DND-41 (cell line): ENCODE measurements at regions not wholly inside any gene's neighbourhood (a gene's known extent, or its start where the extent isn't known, plus 50 kb on each side); places are given as distances from the start of the nearest gene placed in this dataset.

Experiments used
- ATAC-seq: fragments of 200-7000 bp; cut with Tn5 transposase; 3 replicates; pipeline ENCODE4 v1.9.1; 2021; ENCODE audit warnings: low read depth; ENCODE audit not compliant: insufficient read depth
- DNase-seq: peaks from one replicate; pipeline ENCODE4 v3.0.0-alpha.2; 2020
- H2AFZ ChIP-seq: 2 replicates; pipeline ENCODE4 v1.6.0; 2012; ENCODE audit warnings: low read depth, low read length
- H3K27ac ChIP-seq: 2 replicates; pipeline ENCODE4 v1.5.1; 2012; ENCODE audit warnings: low read length, inconsistent platforms
- H3K27me3 ChIP-seq: fragments of 200-600 bp; sonication (generic); 2 replicates; pipeline ENCODE4 v1.6.0; 2012; ENCODE audit warnings: low read length, mild to moderate bottlenecking, inconsistent platforms; ENCODE audit not compliant: insufficient read depth, poor library complexity
- H3K36me3 ChIP-seq: 2 replicates; pipeline ENCODE4 v1.5.1; 2012; ENCODE audit warnings: low read length, inconsistent platforms; ENCODE audit not compliant: insufficient read depth
- H3K4me1 ChIP-seq: 2 replicates; pipeline ENCODE4 v1.5.1; 2012; ENCODE audit warnings: mild to moderate bottlenecking, low read length; ENCODE audit not compliant: insufficient read depth
- H3K4me2 ChIP-seq: 2 replicates; pipeline ENCODE4 v1.6.0; 2012; ENCODE audit warnings: mild to moderate bottlenecking, moderate library complexity, low read length, inconsistent platforms; ENCODE audit not compliant: insufficient read depth
- H3K4me3 ChIP-seq, 2 experiments: fragments of 200-600 bp in 1 of 2; shearing (Covaris generic) in 1 of 2; 2 replicates each; pipeline ENCODE4 v1.5.1; 2012 to 2016; ENCODE audit warnings: inconsistent platforms in 2 of 2, low read length in 2 of 2, mild to moderate bottlenecking in 2 of 2, low read depth in 1 of 2, moderate library complexity in 1 of 2
- H3K79me2 ChIP-seq: 2 replicates; pipeline ENCODE4 v1.6.0; 2012; ENCODE audit warnings: low read length, inconsistent platforms; ENCODE audit not compliant: insufficient read depth
- H3K9ac ChIP-seq: 2 replicates; pipeline ENCODE4 v1.6.0; 2012; ENCODE audit warnings: low read depth, mild to moderate bottlenecking, inconsistent platforms, low read length, moderate library complexity
- H3K9me3 ChIP-seq: 2 replicates; pipeline ENCODE4 v1.5.1; 2012; ENCODE audit warnings: low read length, moderate library complexity, mild to moderate bottlenecking, inconsistent platforms; ENCODE audit not compliant: insufficient read depth, severe bottlenecking
- H4K20me1 ChIP-seq: 2 replicates; pipeline ENCODE4 v1.6.0; 2012; ENCODE audit warnings: low read length; ENCODE audit not compliant: insufficient read depth
- EZH2 ChIP-seq: IDR thresholded peaks from 3 replicates; pipeline ENCODE4 v1.6.1; 2012; ENCODE audit warnings: borderline replicate concordance, low read depth, mild to moderate bottlenecking, moderate library complexity, low read length, inconsistent platforms; ENCODE audit not compliant: severe bottlenecking
- TF ChIP-seq, protein P1 (sequence below): IDR thresholded peaks from 2 replicates; pipeline ENCODE4 v1.5.1; 2012; ENCODE audit warnings: borderline replicate concordance, low read length, moderate library complexity, mild to moderate bottlenecking; ENCODE audit not compliant: poor library complexity, severe bottlenecking; ENCODE audit errors: extremely low read depth

DNA sequence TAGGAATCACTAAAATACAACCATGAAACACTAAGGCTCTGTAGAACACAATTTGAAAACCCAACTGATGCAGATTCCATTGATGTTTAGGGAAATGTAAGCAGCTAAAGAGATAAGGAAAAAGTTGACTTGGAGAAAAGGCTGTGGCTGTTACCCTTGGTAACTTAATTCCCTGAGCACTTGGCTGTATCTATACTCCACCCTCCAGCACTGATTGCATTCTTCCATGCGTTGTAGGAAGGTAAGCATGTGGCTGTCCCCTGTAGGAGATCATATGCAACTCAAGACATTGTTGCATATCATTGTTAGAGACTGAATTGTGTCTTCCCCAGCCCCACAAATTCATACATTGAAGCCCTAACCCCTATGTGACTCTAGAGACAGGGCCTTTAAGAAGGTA lies 184.5 kb downstream of the CEMIP2 start:
- H3K4me1 ChIP-seq = no peaks in the 10 kb centered on the region
- no peak overlapping the region for H3K27ac ChIP-seq
- no peak overlapping the region for H2AFZ ChIP-seq
- DNase-seq (no peak), ATAC-seq (no peak)
- peaks cover 7% of the 10 kb centered on the region for H3K27me3 ChIP-seq
- H4K20me1 ChIP-seq = no peaks in the 10 kb centered on the region
- H3K9me3 ChIP-seq = no peaks in the 10 kb centered on the region
- TF ChIP-seq, protein P1, sequence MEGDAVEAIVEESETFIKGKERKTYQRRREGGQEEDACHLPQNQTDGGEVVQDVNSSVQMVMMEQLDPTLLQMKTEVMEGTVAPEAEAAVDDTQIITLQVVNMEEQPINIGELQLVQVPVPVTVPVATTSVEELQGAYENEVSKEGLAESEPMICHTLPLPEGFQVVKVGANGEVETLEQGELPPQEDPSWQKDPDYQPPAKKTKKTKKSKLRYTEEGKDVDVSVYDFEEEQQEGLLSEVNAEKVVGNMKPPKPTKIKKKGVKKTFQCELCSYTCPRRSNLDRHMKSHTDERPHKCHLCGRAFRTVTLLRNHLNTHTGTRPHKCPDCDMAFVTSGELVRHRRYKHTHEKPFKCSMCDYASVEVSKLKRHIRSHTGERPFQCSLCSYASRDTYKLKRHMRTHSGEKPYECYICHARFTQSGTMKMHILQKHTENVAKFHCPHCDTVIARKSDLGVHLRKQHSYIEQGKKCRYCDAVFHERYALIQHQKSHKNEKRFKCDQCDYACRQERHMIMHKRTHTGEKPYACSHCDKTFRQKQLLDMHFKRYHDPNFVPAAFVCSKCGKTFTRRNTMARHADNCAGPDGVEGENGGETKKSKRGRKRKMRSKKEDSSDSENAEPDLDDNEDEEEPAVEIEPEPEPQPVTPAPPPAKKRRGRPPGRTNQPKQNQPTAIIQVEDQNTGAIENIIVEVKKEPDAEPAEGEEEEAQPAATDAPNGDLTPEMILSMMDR = no peak
- no peak overlapping the region for H3K9ac ChIP-seq
- H3K36me3 ChIP-seq = no peaks in the 10 kb centered on the region
- H3K4me3 ChIP-seq = no peak overlapping the region
- no peaks in the 10 kb centered on the region for H3K79me2 ChIP-seq
- no peak overlapping the region for H3K4me2 ChIP-seq

DNA sequence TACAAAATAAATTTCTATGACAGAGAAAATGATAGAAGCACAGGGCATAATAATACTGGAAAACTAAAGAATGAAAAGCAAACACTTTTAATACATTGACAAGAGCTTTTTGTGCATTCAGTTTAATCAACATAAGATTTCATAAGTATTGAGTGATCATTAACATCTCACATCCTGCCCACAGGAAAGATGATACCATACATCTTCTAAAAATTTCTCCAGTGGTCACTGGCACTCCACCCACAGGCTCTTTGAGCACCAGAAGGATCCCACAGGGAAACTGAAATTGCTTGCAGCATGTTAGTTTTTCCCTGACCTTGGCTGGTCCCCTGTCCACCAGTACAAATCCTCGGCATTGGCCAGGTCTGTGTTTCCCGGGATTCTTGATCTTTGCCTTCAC lies 186.0 kb downstream of the CEMIP2 start:
- H2AFZ ChIP-seq = no peak overlapping the region
- H3K4me3 ChIP-seq = no peak overlapping the region
- H3K9me3 ChIP-seq = no peaks in the 10 kb centered on the region
- no peaks in the 10 kb centered on the region for H3K36me3 ChIP-seq
- H4K20me1 ChIP-seq = no peaks in the 10 kb centered on the region
- DNase-seq (no peak), ATAC-seq (no peak)
- no peak overlapping the region for H3K4me2 ChIP-seq
- H3K27me3 ChIP-seq = peaks cover 7% of the 10 kb centered on the region
- TF ChIP-seq, protein P1 = no peak
- TF ChIP-seq EZH2 = no peak
- H3K9ac ChIP-seq = no peak overlapping the region
- H3K27ac ChIP-seq = no peak overlapping the region
- H3K79me2 ChIP-seq = no peaks in the 10 kb centered on the region
- no peaks in the 10 kb centered on the region for H3K4me1 ChIP-seq

DNA sequence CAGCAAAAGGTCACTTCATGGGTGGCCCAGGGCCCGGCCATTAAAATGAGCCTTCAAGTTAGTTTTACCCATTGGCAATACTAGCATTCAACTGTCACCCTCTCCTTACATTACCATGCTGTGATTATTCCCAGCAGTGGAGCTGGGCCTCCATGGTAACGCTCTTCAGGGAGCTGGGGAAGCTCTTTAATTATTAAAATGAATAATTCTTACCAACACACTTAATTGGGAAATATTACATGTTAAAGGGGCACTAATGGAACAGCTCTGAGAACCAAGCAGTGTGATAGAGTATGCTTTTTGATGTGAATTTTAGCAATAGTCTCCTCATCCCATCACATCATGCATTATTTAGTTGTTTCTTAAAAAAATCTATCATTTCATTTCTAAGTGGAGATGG lies 187.2 kb downstream of the CEMIP2 start:
- no peak for ATAC-seq
- Histone ChIP-seq H3K9ac (no peak overlapping the region), H3K79me2 (no peaks in the 10 kb centered on the region), H2AFZ (no peak overlapping the region), H3K4me2 (no peak overlapping the region), H3K27ac (no peak overlapping the region), H3K9me3 (no peaks in the 10 kb centered on the region), H3K4me1 (no peaks in the 10 kb centered on the region), H4K20me1 (no peaks in the 10 kb centered on the region), H3K27me3 (peaks cover 7% of the 10 kb centered on the region), H3K36me3 (no peaks in the 10 kb centered on the region), H3K4me3 (no peak overlapping the region)
- TF ChIP-seq EZH2 = no peak
- TF ChIP-seq, protein P1 = no peak
- DNase-seq = no peak

DNA sequence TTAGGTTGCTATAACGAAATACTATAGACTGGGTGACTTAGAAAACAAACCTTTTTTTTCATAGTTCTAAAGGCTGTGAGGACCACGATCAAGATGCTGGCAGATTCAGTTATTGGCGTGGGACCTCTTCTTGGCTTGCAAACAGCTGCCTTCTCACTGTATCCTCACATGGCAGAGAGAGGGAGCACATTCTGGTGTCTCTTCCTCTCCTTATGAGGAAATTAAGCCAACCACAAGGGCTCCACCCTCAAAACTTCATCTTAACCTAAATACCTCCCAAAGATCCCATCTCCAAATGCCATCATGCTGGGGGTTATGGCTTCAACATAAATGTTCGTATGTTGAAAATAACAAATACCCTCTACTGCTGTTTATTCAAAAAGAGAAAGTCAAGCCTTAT lies 197.1 kb downstream of the CEMIP2 start:
- Histone ChIP-seq H3K9me3 (no peaks in the 10 kb centered on the region), H2AFZ (no peak overlapping the region), H3K4me3 (no peak overlapping the region), H3K27ac (no peak overlapping the region), H3K4me2 (no peak overlapping the region), H3K4me1 (no peaks in the 10 kb centered on the region), H3K27me3 (no peaks in the 10 kb centered on the region), H3K9ac (no peak overlapping the region), H3K36me3 (no peaks in the 10 kb centered on the region), H4K20me1 (no peaks in the 10 kb centered on the region), H3K79me2 (no peaks in the 10 kb centered on the region)
- ATAC-seq (no peak), DNase-seq (no peak)
- no peak for TF ChIP-seq EZH2
- TF ChIP-seq, protein P1 = no peak
